SH-SY5Y (cell line): ENCODE measurements at regions not wholly inside any gene's neighbourhood (a gene's known extent, or its start where the extent isn't known, plus 50 kb on each side); places are given as distances from the start of the nearest gene placed in this dataset.

Experiments
- GATA2 ChIP-seq: IDR thresholded peaks from 2 replicates; pipeline ENCODE4 v1.6.1; 2011; ENCODE audit warnings: mild to moderate bottlenecking, low read depth, low read length
- GATA3 ChIP-seq: IDR thresholded peaks from 2 replicates; pipeline ENCODE4 v1.6.1; 2011; ENCODE audit warnings: low read depth, mild to moderate bottlenecking, low read length, moderate library complexity

GRCh38 chr5:74155501-74155900 is 485.0 kb downstream of the ENC1 start:
- no peak for TF ChIP-seq GATA2
- TF ChIP-seq GATA3, result no peak
